ENCODE measurements at regions not wholly inside any gene's neighbourhood (a gene's known extent, or its start where the extent isn't known, plus 50 kb on each side); places are given as distances from the start of the nearest gene placed in this dataset.
"Not testable (repeated sequence)": the region's sequence is repeated elsewhere in the genome, so short reads cannot be mapped to it uniquely, and the experiment has no call there.

- DNase-seq, result no peak
These were observed 322.8 kb downstream of the LNPK start for GRCh38 chr2:175679231-175679630.

GRCh38 chr2:175677880-175678279, 324.2 kb downstream of the LNPK start:
- no peak for DNase-seq

GRCh38 chr2:175676813-175677212, 325.3 kb downstream of the LNPK start:
- DNase-seq, result no peak

- not testable (repeated sequence) for DNase-seq
These were observed 333.3 kb downstream of the LNPK start for GRCh38 chr2:175668804-175669203.

GRCh38 chr2:175662335-175662734, 339.7 kb downstream of the LNPK start:
- no peak for DNase-seq

- DNase-seq, result no peak
These were observed 353.4 kb downstream of the LNPK start for GRCh38 chr2:175648577-175649063.

GRCh38 chr2:175647058-175647457, 355.0 kb downstream of the LNPK start:
- no peak for DNase-seq

GRCh38 chr2:175640655-175641054, 361.4 kb downstream of the LNPK start:
- no peak for DNase-seq

- no peak for DNase-seq
These were observed 368.8 kb downstream of the LNPK start for GRCh38 chr2:175633227-175633626.

GRCh38 chr2:175631245-175631623, 370.8 kb downstream of the LNPK start:
- DNase-seq, result no peak

GRCh38 chr2:175630280-175631244, 371.5 kb downstream of the LNPK start:
- DNase-seq, result no peak

GRCh38 chr2:175628243-175628642, 373.8 kb downstream of the LNPK start:
- no peak for DNase-seq

GRCh38 chr2:175627405-175627804, 374.7 kb downstream of the LNPK start:
- no peak for DNase-seq

- DNase-seq, result no peak
These were observed 375.3 kb downstream of the LNPK start for GRCh38 chr2:175626796-175627195.

- no peak for DNase-seq
These were observed 377.3 kb downstream of the LNPK start for GRCh38 chr2:175624785-175625184.

- no peak for DNase-seq
These were observed 377.8 kb downstream of the LNPK start for GRCh38 chr2:175624211-175624761.

GRCh38 chr2:175621821-175622220, 380.2 kb downstream of the LNPK start:
- no peak for DNase-seq

GRCh38 chr2:175620106-175620505, 382.0 kb downstream of the LNPK start:
- no peak for DNase-seq

- DNase-seq, result no peak
These were observed 382.7 kb downstream of the LNPK start for GRCh38 chr2:175619179-175620045.

GRCh38 chr2:175612280-175612679, 389.8 kb downstream of the LNPK start:
- DNase-seq, result no peak

GRCh38 chr2:175606010-175606841, 395.8 kb downstream of the LNPK start:
- no peak for DNase-seq

GRCh38 chr2:175605640-175606009, 396.4 kb downstream of the LNPK start:
- no peak for DNase-seq
